ENCODE measurements at regions not wholly inside any gene's neighbourhood (a gene's known extent, or its start where the extent isn't known, plus 50 kb on each side); places are given as distances from the start of the nearest gene placed in this dataset.
"Not testable (repeated sequence)": the region's sequence is repeated elsewhere in the genome, so short reads cannot be mapped to it uniquely, and the experiment has no call there.

DNA sequence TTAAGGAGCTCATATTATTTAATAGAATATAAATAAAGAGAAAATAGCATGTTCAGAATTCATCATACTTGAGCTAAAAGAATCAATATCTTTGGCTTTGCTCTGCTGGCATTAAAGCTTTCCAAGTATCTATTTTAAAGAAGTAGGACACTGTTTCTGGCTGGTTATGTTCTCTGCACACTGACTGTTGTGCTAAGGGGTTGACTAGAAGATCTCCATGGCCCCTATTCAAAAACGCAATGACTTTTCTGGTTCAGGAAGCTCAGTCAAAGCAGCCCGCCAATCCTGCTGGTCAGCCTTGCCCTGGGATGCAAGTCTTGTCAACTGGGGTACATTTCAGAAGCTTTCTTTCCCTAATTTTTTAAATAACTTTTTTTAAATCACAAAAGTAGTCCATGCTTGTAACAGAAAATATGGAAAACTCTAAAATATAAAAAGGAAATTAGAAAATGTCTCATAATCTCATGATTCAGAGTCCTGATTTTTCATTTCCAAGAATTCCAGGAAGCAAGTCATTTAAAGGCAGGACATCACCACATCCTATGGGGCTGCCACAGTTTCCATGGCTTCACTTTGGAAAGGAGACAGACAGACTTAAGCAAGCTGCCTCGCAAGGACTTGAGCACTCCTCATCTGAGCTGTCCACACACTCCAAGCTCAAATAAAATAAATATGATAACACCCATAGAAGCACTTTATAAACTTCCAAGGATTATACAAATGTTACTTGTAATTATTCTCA is 195.1 kb downstream of the TXNL1 start:
- TF ChIP-seq, protein P1, sequence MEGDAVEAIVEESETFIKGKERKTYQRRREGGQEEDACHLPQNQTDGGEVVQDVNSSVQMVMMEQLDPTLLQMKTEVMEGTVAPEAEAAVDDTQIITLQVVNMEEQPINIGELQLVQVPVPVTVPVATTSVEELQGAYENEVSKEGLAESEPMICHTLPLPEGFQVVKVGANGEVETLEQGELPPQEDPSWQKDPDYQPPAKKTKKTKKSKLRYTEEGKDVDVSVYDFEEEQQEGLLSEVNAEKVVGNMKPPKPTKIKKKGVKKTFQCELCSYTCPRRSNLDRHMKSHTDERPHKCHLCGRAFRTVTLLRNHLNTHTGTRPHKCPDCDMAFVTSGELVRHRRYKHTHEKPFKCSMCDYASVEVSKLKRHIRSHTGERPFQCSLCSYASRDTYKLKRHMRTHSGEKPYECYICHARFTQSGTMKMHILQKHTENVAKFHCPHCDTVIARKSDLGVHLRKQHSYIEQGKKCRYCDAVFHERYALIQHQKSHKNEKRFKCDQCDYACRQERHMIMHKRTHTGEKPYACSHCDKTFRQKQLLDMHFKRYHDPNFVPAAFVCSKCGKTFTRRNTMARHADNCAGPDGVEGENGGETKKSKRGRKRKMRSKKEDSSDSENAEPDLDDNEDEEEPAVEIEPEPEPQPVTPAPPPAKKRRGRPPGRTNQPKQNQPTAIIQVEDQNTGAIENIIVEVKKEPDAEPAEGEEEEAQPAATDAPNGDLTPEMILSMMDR (conservative IDR thresholded peaks at IDR 0.05): no peak
- DNase-seq (ENCODE audit: low read depth, low spot score): no peak
- H3K36me3 Mint-ChIP-seq (ENCODE audit: low read depth): no peaks in the 10 kb centered on the region
- H3K4me3 Mint-ChIP-seq: no peak overlapping the region
- no peaks in the 10 kb centered on the region for H3K4me1 Mint-ChIP-seq
- H3K27ac Mint-ChIP-seq (ENCODE audit: unreplicated experiment): no peak overlapping the region
- H3K27me3 Mint-ChIP-seq (ENCODE audit: low read depth): no peaks in the 10 kb centered on the region
- peaks cover 19% of the 10 kb centered on the region for H3K9me3 Mint-ChIP-seq

DNA sequence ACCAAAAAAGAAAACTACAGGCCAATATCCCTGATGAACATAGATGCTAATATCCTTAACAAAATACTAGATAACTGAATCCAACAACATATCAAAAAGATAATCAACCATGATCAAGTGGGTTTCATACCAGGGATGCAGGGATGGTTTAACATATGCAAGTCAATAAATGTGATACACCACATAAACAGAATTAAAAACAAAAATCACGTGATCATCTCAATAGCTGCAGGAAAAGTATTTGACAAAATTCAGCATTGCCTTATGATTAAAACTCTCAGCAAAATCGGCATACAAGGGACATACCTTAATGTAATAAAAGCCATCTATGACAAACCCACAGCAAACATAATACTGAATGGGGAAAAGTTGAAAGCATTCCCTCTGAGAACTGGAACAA is 199.9 kb downstream of the TXNL1 start:
- not testable (repeated sequence) for H3K36me3 Mint-ChIP-seq (ENCODE audit: low read depth); H3K4me3 Mint-ChIP-seq; H3K4me1 Mint-ChIP-seq; H3K27me3 Mint-ChIP-seq (ENCODE audit: low read depth); DNase-seq (ENCODE audit: low read depth, low spot score); H3K27ac Mint-ChIP-seq (ENCODE audit: unreplicated experiment)
- peaks cover 19% of the 10 kb centered on the region for H3K9me3 Mint-ChIP-seq

- peaks cover 19% of the 10 kb centered on the region for H3K9me3 Mint-ChIP-seq
- TF ChIP-seq, protein P1 (conservative IDR thresholded peaks at IDR 0.05): no peak
- no peaks in the 10 kb centered on the region for H3K27me3 Mint-ChIP-seq (ENCODE audit: low read depth)
- no peaks in the 10 kb centered on the region for H3K4me1 Mint-ChIP-seq
- no peak for DNase-seq (ENCODE audit: low read depth, low spot score)
- no peak overlapping the region for H3K4me3 Mint-ChIP-seq
- no peaks in the 10 kb centered on the region for H3K36me3 Mint-ChIP-seq (ENCODE audit: low read depth)
- no peak overlapping the region for H3K27ac Mint-ChIP-seq (ENCODE audit: unreplicated experiment)
These were observed 201.7 kb downstream of the TXNL1 start for GRCh38 chr18:56436651-56437050.

- Mint-ChIP-seq H3K9me3 (peaks cover 2% of the 10 kb centered on the region), H3K27ac (ENCODE audit: unreplicated experiment) (no peak overlapping the region), H3K4me1 (no peaks in the 10 kb centered on the region), H3K27me3 (ENCODE audit: low read depth) (no peaks in the 10 kb centered on the region), H3K4me3 (no peak overlapping the region), H3K36me3 (ENCODE audit: low read depth) (no peaks in the 10 kb centered on the region)
- DNase-seq (ENCODE audit: low read depth, low spot score): no peak
- TF ChIP-seq, protein P1 (conservative IDR thresholded peaks at IDR 0.05): no peak
These were observed 204.5 kb downstream of the TXNL1 start for GRCh38 chr18:56433919-56434318.

DNA sequence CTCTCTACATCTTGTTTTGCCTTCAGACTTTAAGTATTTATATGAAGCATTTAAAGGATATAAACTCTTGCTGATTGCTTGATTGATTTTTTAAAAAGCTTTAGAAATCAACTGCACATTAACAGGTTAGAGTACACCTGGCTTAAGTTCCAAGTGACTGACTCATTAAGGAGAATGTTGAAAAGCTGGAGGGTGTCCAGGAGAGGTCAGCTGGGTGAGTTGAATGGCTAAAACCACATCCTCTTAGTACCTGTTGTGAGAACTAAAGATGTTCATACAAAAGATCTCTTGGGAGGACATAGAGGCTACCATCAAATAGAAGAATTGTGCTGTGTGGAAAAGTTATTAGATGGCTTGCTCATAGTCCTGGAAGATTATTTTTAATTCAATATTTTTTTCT is 206.8 kb downstream of the TXNL1 start:
- no peaks in the 10 kb centered on the region for H3K4me1 Mint-ChIP-seq
- H3K9me3 Mint-ChIP-seq: peaks cover 15% of the 10 kb centered on the region
- H3K4me3 Mint-ChIP-seq: no peak overlapping the region
- peaks cover 7% of the 10 kb centered on the region for H3K36me3 Mint-ChIP-seq (ENCODE audit: low read depth)
- TF ChIP-seq, protein P1 (conservative IDR thresholded peaks at IDR 0.05): no peak
- no peak for DNase-seq (ENCODE audit: low read depth, low spot score)
- H3K27me3 Mint-ChIP-seq (ENCODE audit: low read depth): no peaks in the 10 kb centered on the region
- no peak overlapping the region for H3K27ac Mint-ChIP-seq (ENCODE audit: unreplicated experiment)

- no peak overlapping the region for H3K27ac Mint-ChIP-seq (ENCODE audit: unreplicated experiment)
- H3K4me1 Mint-ChIP-seq: no peaks in the 10 kb centered on the region
- TF ChIP-seq, protein P1 (conservative IDR thresholded peaks at IDR 0.05): no peak
- no peak for DNase-seq (ENCODE audit: low read depth, low spot score)
- no peaks in the 10 kb centered on the region for H3K27me3 Mint-ChIP-seq (ENCODE audit: low read depth)
- no peak overlapping the region for H3K4me3 Mint-ChIP-seq
- H3K9me3 Mint-ChIP-seq: peaks cover 17% of the 10 kb centered on the region
- H3K36me3 Mint-ChIP-seq (ENCODE audit: low read depth): peaks cover 9% of the 10 kb centered on the region
These were observed 214.8 kb downstream of the TXNL1 start for GRCh38 chr18:56423626-56424025.
